ENCODE measurements at regions not wholly inside any gene's neighbourhood (a gene's known extent, or its start where the extent isn't known, plus 50 kb on each side); places are given as distances from the start of the nearest gene placed in this dataset.

DNA sequence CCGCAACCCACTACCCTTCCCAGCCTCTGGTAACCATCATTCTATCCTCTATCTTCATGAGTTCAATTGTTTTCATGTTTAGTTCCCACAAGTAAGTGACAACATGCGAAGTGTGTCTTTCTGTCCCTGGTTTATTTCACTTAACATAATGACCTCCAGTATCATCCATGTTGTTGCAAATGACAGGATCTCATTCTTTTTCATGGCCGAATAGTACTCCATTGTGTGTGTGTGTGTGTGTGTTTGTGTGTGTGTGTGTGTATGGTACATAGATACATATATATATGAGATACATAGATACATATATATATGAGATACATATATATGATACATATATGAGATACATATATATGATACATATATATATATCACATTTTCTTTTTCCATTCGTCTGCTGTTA, 196.3 kb upstream of the STK17B start:
- Histone ChIP-seq H3K27me3 (ENCODE audit: control insufficient read depth, insufficient read depth, low read length, poor library complexity, severe bottlenecking) (no peaks in the 10 kb centered on the region), H3K27ac (ENCODE audit: insufficient read depth, low read depth, low read length, poor library complexity, severe bottlenecking) (no peak overlapping the region), H3K4me3 (ENCODE audit: insufficient read depth, low read depth, low read length) (no peak overlapping the region), H3K9me3 (ENCODE audit: control insufficient read depth, low read length) (no peaks in the 10 kb centered on the region), H3K36me3 (ENCODE audit: control insufficient read depth, insufficient read depth, low read length) (no peaks in the 10 kb centered on the region), H3K4me1 (ENCODE audit: control insufficient read depth, insufficient read depth, low read length) (no peaks in the 10 kb centered on the region)
- WGBS, 2 experiments = 88 to 92% methylated on average over 2 to 3 of the region's 4 CpGs

DNA sequence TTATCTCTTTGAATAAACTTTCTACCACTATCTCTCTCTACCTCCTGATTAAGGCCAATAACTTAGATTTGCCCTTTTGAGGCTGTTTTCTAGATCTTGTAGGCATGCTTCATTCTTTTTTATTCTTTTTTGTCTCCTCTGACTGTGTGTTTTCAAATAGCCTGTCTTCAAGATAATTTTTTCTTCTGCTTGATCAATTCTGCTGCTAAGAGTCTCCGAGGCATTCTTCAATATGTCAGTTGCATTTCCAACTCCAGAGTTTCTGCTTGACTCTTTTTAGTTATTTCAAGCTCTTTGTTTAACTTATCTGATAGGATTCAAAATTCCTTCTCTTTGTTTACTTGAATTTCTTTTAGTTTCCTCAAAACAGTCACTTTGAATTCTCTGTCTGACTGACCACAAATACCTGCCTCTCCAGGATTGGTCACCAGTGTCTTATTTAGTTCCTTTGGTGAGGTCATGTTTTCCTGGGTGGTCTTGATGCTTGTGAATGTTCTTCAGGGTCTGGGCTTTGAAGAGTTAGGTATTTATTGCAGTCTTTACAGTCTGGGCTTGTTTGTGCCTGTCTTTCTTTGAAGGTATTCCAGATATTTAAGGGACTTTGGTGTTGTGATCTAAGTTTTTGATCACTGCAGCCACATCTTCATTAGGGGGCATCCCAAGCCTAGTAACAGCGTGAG, 197.3 kb upstream of the STK17B start:
- H3K27me3 ChIP-seq (ENCODE audit: control insufficient read depth, insufficient read depth, low read length, poor library complexity, severe bottlenecking) = no peaks in the 10 kb centered on the region
- H3K9me3 ChIP-seq (ENCODE audit: control insufficient read depth, low read length) = no peaks in the 10 kb centered on the region
- H3K4me3 ChIP-seq (ENCODE audit: insufficient read depth, low read depth, low read length) = no peak overlapping the region
- WGBS, 2 experiments = 85 to 94% methylated on average over 2 of the region's 2 CpGs
- H3K36me3 ChIP-seq (ENCODE audit: control insufficient read depth, insufficient read depth, low read length) = no peaks in the 10 kb centered on the region
- H3K4me1 ChIP-seq (ENCODE audit: control insufficient read depth, insufficient read depth, low read length) = no peaks in the 10 kb centered on the region
- no peak overlapping the region for H3K27ac ChIP-seq (ENCODE audit: insufficient read depth, low read depth, low read length, poor library complexity, severe bottlenecking)

DNA sequence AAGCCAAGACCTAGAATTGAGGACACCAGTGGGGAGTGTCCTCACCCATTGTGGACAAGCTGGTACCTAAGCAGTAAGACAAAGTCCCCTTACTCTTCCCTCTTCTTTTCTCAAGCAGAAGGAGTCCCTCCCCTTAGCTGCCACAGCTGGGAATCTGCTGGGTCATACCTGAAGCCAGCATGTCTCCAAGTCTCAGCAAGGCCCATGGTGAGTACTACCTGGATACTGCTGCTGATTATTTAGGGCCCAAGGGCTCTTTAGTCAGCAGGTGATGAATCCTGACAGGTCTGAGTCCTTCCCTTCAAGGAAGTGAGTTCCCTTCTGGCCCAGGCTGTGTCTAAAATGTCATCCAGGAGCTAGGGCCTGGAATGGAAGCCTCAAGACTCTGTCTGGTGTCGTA, 198.6 kb upstream of the STK17B start:
- H3K4me1 ChIP-seq (ENCODE audit: control insufficient read depth, insufficient read depth, low read length) = no peaks in the 10 kb centered on the region
- no peaks in the 10 kb centered on the region for H3K9me3 ChIP-seq (ENCODE audit: control insufficient read depth, low read length)
- H3K27me3 ChIP-seq (ENCODE audit: control insufficient read depth, insufficient read depth, low read length, poor library complexity, severe bottlenecking) = no peaks in the 10 kb centered on the region
- H3K27ac ChIP-seq (ENCODE audit: insufficient read depth, low read depth, low read length, poor library complexity, severe bottlenecking) = no peak overlapping the region
- H3K36me3 ChIP-seq (ENCODE audit: control insufficient read depth, insufficient read depth, low read length) = no peaks in the 10 kb centered on the region
- WGBS, 2 experiments = 79 to 82% methylated on average over 1 of the region's 1 CpG
- no peak overlapping the region for H3K4me3 ChIP-seq (ENCODE audit: insufficient read depth, low read depth, low read length)

DNA sequence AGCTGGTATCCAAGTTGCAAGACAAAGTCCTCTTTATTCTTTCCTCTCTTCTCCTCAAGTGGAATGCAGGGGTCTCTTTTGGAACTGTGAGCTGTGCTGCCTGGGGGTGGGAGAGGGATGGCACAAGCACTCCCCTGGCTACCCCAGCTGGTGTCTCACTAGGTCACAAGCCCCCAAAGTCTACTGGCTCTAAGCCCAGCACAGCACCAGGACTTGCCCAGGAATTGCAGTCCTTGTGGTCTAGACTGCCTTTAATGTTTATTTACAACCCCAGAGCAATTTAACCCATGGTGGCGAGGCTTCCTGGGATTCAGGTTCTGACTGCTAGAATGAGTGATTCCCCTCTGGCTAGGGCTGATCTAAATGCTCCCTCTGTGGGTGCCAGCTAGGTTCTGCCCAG, 199.0 kb upstream of the STK17B start:
- Histone ChIP-seq H3K4me3 (ENCODE audit: insufficient read depth, low read depth, low read length) (no peak overlapping the region), H3K36me3 (ENCODE audit: control insufficient read depth, insufficient read depth, low read length) (no peaks in the 10 kb centered on the region), H3K27me3 (ENCODE audit: control insufficient read depth, insufficient read depth, low read length, poor library complexity, severe bottlenecking) (no peaks in the 10 kb centered on the region), H3K4me1 (ENCODE audit: control insufficient read depth, insufficient read depth, low read length) (no peaks in the 10 kb centered on the region), H3K27ac (ENCODE audit: insufficient read depth, low read depth, low read length, poor library complexity, severe bottlenecking) (no peak overlapping the region), H3K9me3 (ENCODE audit: control insufficient read depth, low read length) (no peaks in the 10 kb centered on the region)
- WGBS, 2 experiments = 81 to 88% methylated on average over 1 of the region's 1 CpG

DNA sequence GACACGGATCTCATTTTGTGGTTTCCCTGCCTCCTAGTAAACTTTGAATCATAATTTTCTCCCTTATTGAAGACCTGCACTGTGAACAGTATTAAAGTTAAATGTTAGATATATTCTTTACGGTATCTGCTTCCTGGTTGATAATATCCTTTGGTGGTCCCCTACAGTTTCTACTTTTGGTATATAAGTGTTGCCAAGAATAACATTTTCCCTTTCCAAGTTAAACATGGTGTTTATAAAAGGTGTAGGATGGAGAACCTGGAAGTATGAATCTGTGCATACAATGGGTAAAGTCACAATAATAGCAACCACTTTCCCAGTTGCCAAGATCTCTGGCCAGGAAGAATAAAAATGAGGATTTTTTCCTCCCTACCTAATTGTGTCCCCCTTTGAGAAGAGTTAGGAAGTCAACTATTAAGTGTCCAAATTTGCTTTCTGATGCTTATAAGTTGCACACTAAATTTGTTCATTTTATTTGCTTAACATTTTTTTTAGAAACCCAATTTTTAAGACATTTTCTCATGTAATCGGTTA, 201.0 kb upstream of the STK17B start:
- Histone ChIP-seq H3K4me3 (ENCODE audit: insufficient read depth, low read depth, low read length) (no peak overlapping the region), H3K36me3 (ENCODE audit: control insufficient read depth, insufficient read depth, low read length) (no peaks in the 10 kb centered on the region), H3K27me3 (ENCODE audit: control insufficient read depth, insufficient read depth, low read length, poor library complexity, severe bottlenecking) (no peaks in the 10 kb centered on the region), H3K27ac (ENCODE audit: insufficient read depth, low read depth, low read length, poor library complexity, severe bottlenecking) (no peak overlapping the region), H3K9me3 (ENCODE audit: control insufficient read depth, low read length) (no peaks in the 10 kb centered on the region), H3K4me1 (ENCODE audit: control insufficient read depth, insufficient read depth, low read length) (no peaks in the 10 kb centered on the region)
- WGBS, 2 experiments = 95 to 99% methylated on average over 2 to 3 of the region's 3 CpGs

DNA sequence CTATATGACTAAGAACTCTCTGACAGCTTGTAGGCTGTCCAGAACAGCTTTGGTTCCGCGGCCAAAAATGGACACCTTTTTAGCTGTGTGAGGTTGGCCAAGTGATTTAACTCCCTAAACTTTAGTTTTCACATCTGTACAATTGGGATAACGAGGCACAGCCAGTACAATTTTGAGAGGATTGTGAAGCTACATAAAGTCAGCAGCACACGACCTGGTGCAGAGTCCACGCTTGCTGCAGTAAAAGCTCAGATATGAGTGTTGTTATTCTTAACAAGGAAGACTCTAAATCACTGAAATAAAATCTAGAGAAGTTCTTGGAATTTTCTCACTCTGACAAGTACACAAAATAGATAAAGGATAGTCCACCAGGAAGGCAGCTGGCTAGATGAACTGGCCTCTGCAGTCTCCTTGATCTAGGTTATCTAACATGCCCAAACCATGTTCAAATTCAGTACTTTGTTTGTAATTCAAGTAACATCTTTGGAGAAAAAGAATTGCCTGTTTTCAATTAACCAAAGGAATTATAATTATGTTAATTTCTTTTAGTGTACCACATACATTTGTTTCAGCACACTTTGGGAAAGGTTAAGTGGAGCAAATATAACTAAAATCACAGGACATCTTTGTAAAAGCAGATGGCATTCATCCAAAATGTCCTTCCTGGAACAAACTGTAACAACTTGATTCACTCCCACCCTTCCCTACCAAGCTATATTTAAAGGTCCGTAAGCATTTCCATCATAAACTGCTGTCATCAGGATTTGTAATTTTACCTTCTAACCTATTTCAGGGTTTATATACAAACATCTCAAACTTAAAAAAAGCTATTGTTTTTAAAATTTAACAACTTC, 201.7 kb upstream of the STK17B start:
- H3K27ac ChIP-seq (ENCODE audit: insufficient read depth, low read depth, low read length, poor library complexity, severe bottlenecking) = no peak overlapping the region
- H3K4me1 ChIP-seq (ENCODE audit: control insufficient read depth, insufficient read depth, low read length) = no peaks in the 10 kb centered on the region
- H3K27me3 ChIP-seq (ENCODE audit: control insufficient read depth, insufficient read depth, low read length, poor library complexity, severe bottlenecking) = no peaks in the 10 kb centered on the region
- H3K9me3 ChIP-seq (ENCODE audit: control insufficient read depth, low read length) = no peaks in the 10 kb centered on the region
- no peak overlapping the region for H3K4me3 ChIP-seq (ENCODE audit: insufficient read depth, low read depth, low read length)
- WGBS, 2 experiments = 89 to 94% methylated on average over 6 of the region's 6 CpGs
- H3K36me3 ChIP-seq (ENCODE audit: control insufficient read depth, insufficient read depth, low read length) = no peaks in the 10 kb centered on the region

DNA sequence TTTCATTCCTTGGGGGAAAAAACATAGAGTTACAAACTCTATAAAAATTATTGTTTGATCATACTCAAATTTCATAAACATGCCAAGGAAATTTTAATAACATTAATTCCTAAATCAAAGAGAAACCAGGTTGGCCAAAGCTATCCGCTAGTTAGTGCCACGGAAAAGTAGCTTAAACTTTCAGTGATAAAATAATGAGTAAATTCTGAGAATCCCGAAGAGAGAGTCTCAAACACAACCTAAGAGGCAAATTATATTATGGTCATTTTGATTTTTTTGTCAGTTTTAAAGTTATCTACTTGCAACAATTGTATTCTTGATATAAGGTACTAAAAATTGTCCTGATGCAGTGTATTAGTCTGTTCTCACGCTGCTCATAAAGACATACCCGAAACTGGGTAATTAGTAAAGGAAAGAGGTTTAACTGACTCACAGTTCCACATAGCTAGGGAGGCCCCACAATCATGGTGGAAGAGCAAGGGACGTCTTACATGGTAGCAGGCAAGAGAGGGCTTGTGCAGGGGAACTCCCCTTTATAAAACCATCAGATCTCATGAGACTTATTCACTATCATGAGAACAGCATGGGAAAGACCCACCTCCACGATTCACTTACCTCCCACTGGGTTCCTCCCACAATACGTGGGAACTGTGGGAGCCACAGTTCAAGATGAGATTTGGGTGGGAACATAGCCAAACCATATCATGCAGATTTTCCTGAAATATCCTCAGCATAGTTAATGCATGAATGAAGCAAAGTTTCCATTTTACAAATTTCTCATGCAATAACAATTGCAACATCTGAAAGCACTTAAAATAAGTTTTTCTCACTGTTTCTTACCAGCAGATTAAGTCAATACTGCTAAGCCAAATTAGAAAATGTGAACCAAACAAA, 205.9 kb upstream of the STK17B start:
- no peak overlapping the region for H3K27ac ChIP-seq (ENCODE audit: insufficient read depth, low read depth, low read length, poor library complexity, severe bottlenecking)
- H3K4me3 ChIP-seq (ENCODE audit: insufficient read depth, low read depth, low read length) = no peak overlapping the region
- WGBS, 2 experiments = 94 to 95% methylated on average over 8 of the region's 8 CpGs
- no peaks in the 10 kb centered on the region for H3K4me1 ChIP-seq (ENCODE audit: control insufficient read depth, insufficient read depth, low read length)
- no peaks in the 10 kb centered on the region for H3K36me3 ChIP-seq (ENCODE audit: control insufficient read depth, insufficient read depth, low read length)
- H3K27me3 ChIP-seq (ENCODE audit: control insufficient read depth, insufficient read depth, low read length, poor library complexity, severe bottlenecking) = no peaks in the 10 kb centered on the region
- no peaks in the 10 kb centered on the region for H3K9me3 ChIP-seq (ENCODE audit: control insufficient read depth, low read length)

DNA sequence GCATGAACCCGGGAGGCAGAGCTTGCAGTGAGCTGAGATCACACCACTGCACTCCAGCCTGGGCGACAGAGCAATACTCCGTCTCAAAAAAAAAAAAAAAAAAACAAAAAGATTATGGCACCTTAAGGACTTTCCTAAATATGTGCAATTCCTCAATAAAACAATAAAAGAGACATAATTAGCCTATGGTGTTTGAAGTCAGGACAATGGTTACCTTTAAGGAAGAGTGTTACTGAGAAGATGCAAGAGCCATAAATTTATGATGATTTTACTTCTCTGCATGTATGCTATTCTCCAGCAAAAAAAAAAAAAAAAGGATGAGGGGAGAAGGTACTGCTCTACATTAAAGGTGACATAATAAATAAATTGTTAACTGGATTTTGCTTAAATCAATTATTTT, 208.2 kb upstream of the STK17B start:
- Histone ChIP-seq H3K36me3 (ENCODE audit: control insufficient read depth, insufficient read depth, low read length) (no peaks in the 10 kb centered on the region), H3K27ac (ENCODE audit: insufficient read depth, low read depth, low read length, poor library complexity, severe bottlenecking) (no peak overlapping the region), H3K4me1 (ENCODE audit: control insufficient read depth, insufficient read depth, low read length) (no peaks in the 10 kb centered on the region), H3K9me3 (ENCODE audit: control insufficient read depth, low read length) (no peaks in the 10 kb centered on the region), H3K4me3 (ENCODE audit: insufficient read depth, low read depth, low read length) (no peak overlapping the region), H3K27me3 (ENCODE audit: control insufficient read depth, insufficient read depth, low read length, poor library complexity, severe bottlenecking) (no peaks in the 10 kb centered on the region)
- 100% methylated on average over 3 of the region's 3 CpGs; no CpG with 5 or more reads in 1 of the 2 experiments for WGBS, 2 experiments

DNA sequence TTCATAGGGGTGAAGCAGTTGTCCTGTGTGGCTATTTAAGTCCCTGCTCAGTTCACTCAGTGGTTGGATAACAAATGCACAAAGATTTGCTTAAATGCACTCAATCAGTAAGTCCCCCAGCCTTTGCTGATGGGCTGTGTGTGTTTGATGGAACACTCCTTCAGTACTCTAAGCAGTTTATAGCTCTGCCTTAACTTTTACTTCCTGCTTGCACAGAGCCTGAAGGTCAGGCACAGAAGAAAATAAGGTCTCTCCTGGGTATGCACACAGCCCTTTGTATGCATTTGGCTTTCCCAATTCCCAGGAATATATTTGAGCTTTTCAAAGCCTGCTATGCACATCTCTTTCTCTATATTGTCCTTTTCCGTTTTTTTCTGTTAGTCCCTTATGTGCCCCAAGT, 208.7 kb upstream of the STK17B start:
- no peaks in the 10 kb centered on the region for H3K4me1 ChIP-seq (ENCODE audit: control insufficient read depth, insufficient read depth, low read length)
- no peaks in the 10 kb centered on the region for H3K36me3 ChIP-seq (ENCODE audit: control insufficient read depth, insufficient read depth, low read length)
- no peak overlapping the region for H3K4me3 ChIP-seq (ENCODE audit: insufficient read depth, low read depth, low read length)
- H3K27me3 ChIP-seq (ENCODE audit: control insufficient read depth, insufficient read depth, low read length, poor library complexity, severe bottlenecking) = no peaks in the 10 kb centered on the region
- H3K27ac ChIP-seq (ENCODE audit: insufficient read depth, low read depth, low read length, poor library complexity, severe bottlenecking) = no peak overlapping the region
- no peaks in the 10 kb centered on the region for H3K9me3 ChIP-seq (ENCODE audit: control insufficient read depth, low read length)
- 89 to 100% methylated on average over 1 of the region's 1 CpG for WGBS, 2 experiments

DNA sequence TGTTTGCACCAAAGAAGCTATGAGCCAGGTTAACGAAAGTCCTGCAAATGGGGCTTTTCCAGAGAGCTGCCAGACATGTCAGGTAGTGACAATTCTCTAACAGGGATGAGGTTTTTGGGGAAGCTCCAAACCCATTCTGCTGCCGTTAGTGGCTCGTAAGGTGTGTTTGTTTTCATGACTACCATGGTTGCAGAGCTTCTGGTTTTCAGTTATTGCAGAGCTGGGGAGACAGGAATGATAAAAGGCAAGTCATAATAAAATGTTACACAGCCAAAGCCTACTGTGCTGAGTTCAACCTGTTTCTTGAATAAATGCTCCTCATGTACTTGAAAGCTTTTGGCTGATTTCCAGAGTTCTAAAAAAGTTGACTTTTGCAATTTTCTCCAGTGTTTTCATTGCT, 209.2 kb upstream of the STK17B start:
- Histone ChIP-seq H3K27me3 (ENCODE audit: control insufficient read depth, insufficient read depth, low read length, poor library complexity, severe bottlenecking) (no peaks in the 10 kb centered on the region), H3K4me3 (ENCODE audit: insufficient read depth, low read depth, low read length) (no peak overlapping the region), H3K4me1 (ENCODE audit: control insufficient read depth, insufficient read depth, low read length) (no peaks in the 10 kb centered on the region), H3K36me3 (ENCODE audit: control insufficient read depth, insufficient read depth, low read length) (no peaks in the 10 kb centered on the region), H3K27ac (ENCODE audit: insufficient read depth, low read depth, low read length, poor library complexity, severe bottlenecking) (no peak overlapping the region), H3K9me3 (ENCODE audit: control insufficient read depth, low read length) (no peaks in the 10 kb centered on the region)
- 89 to 96% methylated on average over 3 of the region's 3 CpGs for WGBS, 2 experiments

Data from ectodermal cell (in vitro differentiated cells).